ENCODE measurements at regions not wholly inside any gene's neighbourhood (a gene's known extent, or its start where the extent isn't known, plus 50 kb on each side); places are given as distances from the start of the nearest gene placed in this dataset.

DNA sequence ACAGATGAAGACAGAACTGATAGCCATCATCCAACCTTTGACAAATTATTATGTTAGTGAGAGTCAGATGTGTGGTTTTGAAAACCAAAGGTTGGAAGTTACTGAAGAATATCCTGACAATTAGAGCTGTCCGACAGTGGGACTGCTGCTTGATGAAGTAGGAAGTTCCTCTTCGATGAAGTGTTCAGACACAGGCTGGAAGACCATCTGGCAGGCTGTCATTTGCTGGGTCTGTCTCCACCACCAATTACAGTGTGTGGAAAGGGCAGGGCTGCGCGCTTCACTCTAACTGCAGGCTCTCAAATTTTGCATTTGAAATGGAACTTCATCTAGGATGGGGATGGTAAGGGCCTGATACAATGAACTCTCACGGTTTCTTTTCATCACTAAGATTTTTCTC, 313.8 kb downstream of the PIK3C3 start:
- Histone ChIP-seq H3K27ac (ENCODE audit: low read depth, low read length) (no peak overlapping the region), H3K4me3 (ENCODE audit: low read depth, low read length) (no peak overlapping the region)

DNA sequence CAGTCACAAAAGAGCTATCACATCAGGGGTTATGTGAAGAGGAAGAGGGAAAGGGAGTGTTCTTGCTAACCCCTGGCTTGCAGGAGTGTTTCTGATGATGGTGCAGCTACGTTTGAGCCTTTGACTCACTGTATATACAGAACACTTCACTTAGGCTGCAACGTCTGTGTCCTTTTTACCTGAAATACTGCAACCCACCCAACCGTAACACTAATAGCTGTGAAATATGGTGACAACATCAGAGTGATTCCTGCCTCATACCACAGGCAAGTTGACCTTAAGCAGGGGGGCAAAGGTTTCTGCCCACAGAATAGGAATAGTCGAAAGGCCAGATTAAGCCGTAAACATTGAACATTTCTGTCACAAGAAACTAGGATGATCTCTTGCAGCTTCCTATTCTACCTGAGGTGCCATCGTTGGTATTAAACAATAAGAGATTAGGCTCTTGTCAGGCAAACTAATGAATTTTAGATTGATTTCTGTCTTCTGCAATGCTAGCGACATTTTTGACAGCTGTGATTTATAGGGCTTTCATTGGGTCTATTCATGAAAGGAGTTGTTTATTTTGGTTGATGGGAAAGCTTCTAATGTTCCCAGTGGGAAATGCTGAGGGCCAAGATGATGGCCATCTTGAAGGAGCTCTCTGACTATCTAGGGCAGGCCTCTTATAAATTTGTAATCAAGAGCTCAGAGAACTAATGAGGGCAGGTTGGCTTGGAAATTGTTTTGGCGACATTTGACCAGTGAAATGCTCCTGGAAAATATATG, 316.8 kb downstream of the PIK3C3 start:
- no peaks in the 10 kb centered on the region for H3K9me3 ChIP-seq (ENCODE audit: control insufficient read depth, insufficient read depth, low read depth, low read length)
- no peak overlapping the region for H3K9ac ChIP-seq (ENCODE audit: low read length)
- no peak overlapping the region for H3K4me3 ChIP-seq (ENCODE audit: low read depth, low read length)
- no peak overlapping the region for H3K27ac ChIP-seq (ENCODE audit: low read depth, low read length)
- H3K27me3 ChIP-seq (ENCODE audit: control insufficient read depth, insufficient read depth, low read length), result no peaks in the 10 kb centered on the region
- H3K36me3 ChIP-seq (ENCODE audit: control insufficient read depth, insufficient read depth, low read length), result no peaks in the 10 kb centered on the region
- peaks cover 9% of the 10 kb centered on the region for H3K4me1 ChIP-seq (ENCODE audit: control insufficient read depth, insufficient read depth, low read length)

More for the DNA sequence above, 313.8 kb downstream of the PIK3C3 start:
- Histone ChIP-seq H3K9ac (ENCODE audit: low read length) (no peak overlapping the region), H3K9me3 (ENCODE audit: control insufficient read depth, insufficient read depth, low read depth, low read length) (no peaks in the 10 kb centered on the region), H3K4me1 (ENCODE audit: control insufficient read depth, insufficient read depth, low read length) (no peaks in the 10 kb centered on the region; the same call in 1 of the 2 replicates), H3K27me3 (ENCODE audit: control insufficient read depth, insufficient read depth, low read length) (no peaks in the 10 kb centered on the region), H3K36me3 (ENCODE audit: control insufficient read depth, insufficient read depth, low read length) (no peaks in the 10 kb centered on the region)

DNA sequence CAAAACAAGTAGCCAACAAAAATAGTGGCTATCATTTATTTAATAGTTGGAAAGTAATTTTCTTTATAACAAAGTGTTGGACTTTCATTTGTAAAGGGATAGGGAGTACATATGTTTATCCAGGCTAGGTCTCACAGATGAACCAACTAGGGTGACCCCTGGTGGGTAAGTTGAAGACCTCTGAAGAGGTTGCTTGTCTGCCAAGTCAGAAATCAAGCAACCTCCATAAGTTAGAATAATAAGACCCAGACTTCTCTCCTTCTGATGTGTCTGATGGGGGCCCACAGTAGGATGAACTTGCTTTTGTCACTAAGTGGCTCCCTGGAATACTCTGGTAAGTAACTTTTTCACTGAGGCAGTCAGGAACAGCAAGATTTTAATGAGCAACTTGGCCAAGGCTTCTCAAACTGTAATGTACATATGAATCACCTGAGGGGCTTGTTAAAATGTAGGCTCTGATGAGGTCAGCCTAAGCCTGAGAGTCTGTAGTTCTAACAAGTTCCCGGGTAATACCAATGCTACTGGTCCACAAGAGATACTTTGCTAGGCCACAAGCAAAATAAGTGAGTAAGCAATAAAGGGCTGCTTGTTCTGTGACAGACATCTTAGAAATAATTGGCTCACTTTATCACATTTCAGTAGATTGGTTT, 319.6 kb downstream of the PIK3C3 start:
- Histone ChIP-seq H3K9me3 (ENCODE audit: control insufficient read depth, insufficient read depth, low read depth, low read length) (no peaks in the 10 kb centered on the region), H3K4me3 (ENCODE audit: low read depth, low read length) (no peak overlapping the region), H3K27me3 (ENCODE audit: control insufficient read depth, insufficient read depth, low read length) (no peaks in the 10 kb centered on the region), H3K4me1 (ENCODE audit: control insufficient read depth, insufficient read depth, low read length) (peaks cover 9% of the 10 kb centered on the region), H3K9ac (ENCODE audit: low read length) (no peak overlapping the region), H3K36me3 (ENCODE audit: control insufficient read depth, insufficient read depth, low read length) (no peaks in the 10 kb centered on the region), H3K27ac (ENCODE audit: low read depth, low read length) (no peak overlapping the region)

- H3K9ac ChIP-seq (ENCODE audit: low read length), result no peak overlapping the region
- H3K27ac ChIP-seq (ENCODE audit: low read depth, low read length), result no peak overlapping the region
- peaks cover 9% of the 10 kb centered on the region for H3K4me1 ChIP-seq (ENCODE audit: control insufficient read depth, insufficient read depth, low read length)
- H3K4me3 ChIP-seq (ENCODE audit: low read depth, low read length), result no peak overlapping the region
- H3K9me3 ChIP-seq (ENCODE audit: control insufficient read depth, insufficient read depth, low read depth, low read length), result no peaks in the 10 kb centered on the region
- no peaks in the 10 kb centered on the region for H3K36me3 ChIP-seq (ENCODE audit: control insufficient read depth, insufficient read depth, low read length)
- no peaks in the 10 kb centered on the region for H3K27me3 ChIP-seq (ENCODE audit: control insufficient read depth, insufficient read depth, low read length)
Measured at GRCh38 chr18:42275138-42275535, 320.1 kb downstream of the PIK3C3 start.

DNA sequence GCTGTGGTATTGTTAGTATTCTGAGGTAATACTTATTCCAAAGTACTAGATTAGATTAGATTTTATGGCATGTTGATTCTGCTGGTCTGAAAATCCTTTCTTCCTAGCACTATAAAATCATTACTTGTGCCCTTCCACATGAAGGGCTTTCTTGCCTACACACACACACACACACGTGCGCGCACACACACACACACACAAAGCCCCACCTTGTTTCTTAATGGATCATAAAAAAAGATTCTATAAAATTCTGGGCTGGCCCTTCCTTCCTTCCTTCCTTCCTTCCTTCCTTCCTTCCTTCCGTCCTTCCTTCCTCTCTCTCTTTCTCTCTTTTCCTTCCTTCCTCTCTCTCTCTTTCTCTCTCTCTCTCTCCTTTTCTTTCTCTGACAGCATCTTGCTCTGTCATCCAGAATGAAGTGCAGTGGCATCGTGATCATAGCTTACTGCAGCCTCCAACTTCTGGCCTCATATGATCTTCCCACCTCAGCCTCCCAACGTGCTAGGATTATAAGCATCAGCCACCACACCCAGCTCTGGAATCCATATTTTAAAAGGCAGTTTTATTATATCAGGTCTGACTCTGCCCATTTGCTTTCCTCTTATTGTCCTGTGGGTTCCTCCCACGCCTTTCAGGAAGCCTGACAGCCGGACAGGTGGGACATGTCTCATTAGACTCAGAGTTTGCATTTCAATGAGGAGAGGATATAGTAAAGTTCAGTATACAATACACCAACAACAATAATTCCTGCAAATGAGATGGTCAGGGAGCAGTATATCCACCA, 321.1 kb downstream of the PIK3C3 start:
- H3K4me3 ChIP-seq (ENCODE audit: low read depth, low read length), result no peak overlapping the region
- H3K9ac ChIP-seq (ENCODE audit: low read length), result no peak overlapping the region
- H3K27ac ChIP-seq (ENCODE audit: low read depth, low read length), result no peak overlapping the region
- H3K9me3 ChIP-seq (ENCODE audit: control insufficient read depth, insufficient read depth, low read depth, low read length), result no peaks in the 10 kb centered on the region
- H3K4me1 ChIP-seq (ENCODE audit: control insufficient read depth, insufficient read depth, low read length), result peaks cover 9% of the 10 kb centered on the region
- no peaks in the 10 kb centered on the region for H3K36me3 ChIP-seq (ENCODE audit: control insufficient read depth, insufficient read depth, low read length)
- H3K27me3 ChIP-seq (ENCODE audit: control insufficient read depth, insufficient read depth, low read length), result no peaks in the 10 kb centered on the region

DNA sequence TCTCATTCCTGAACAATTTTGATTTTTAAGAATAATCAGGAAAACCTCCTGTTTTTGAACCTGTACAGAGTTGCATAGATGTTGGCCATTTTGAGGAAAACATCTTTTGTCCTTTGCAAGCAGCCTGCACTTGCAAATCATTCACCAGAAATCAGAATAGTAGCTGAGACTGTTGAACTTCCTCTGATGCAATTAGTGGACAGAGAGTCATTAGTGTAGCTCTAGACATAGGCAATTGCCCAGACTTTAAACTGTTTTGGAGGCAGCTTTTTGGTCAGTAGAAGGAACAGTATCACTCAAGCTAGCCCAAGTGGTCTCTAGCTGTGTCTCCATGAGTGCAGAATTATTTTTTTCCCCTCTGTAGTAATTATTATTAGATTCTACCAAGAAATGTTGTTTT, 326.1 kb downstream of the PIK3C3 start:
- no peaks in the 10 kb centered on the region for H3K36me3 ChIP-seq (ENCODE audit: control insufficient read depth, insufficient read depth, low read length)
- H3K9ac ChIP-seq (ENCODE audit: low read length), result no peak overlapping the region
- no peaks in the 10 kb centered on the region for H3K9me3 ChIP-seq (ENCODE audit: control insufficient read depth, insufficient read depth, low read depth, low read length)
- H3K27ac ChIP-seq (ENCODE audit: low read depth, low read length), result no peak overlapping the region
- no peaks in the 10 kb centered on the region for H3K27me3 ChIP-seq (ENCODE audit: control insufficient read depth, insufficient read depth, low read length)
- H3K4me1 ChIP-seq (ENCODE audit: control insufficient read depth, insufficient read depth, low read length), result no peaks in the 10 kb centered on the region
- no peak overlapping the region for H3K4me3 ChIP-seq (ENCODE audit: low read depth, low read length)

DNA sequence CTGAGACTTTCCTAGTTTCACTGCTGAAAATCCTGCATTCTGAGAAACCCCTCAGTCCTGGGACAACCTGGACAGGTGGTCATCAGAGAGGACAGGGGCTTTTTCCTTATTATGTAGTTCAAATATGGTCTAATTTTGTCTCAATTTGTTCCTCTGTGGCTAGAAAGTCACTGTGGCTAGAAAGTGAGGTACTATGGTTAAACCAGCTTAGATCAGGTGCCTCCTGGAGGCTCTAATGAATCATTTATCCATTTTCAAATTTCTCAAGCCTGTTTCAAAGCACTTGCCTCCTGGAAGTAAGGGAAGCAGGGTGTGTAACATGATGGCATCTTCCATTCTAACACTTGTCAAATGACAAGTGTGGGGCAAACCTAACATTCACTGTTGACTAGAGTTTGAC, 326.8 kb downstream of the PIK3C3 start:
- H3K27me3 ChIP-seq (ENCODE audit: control insufficient read depth, insufficient read depth, low read length), result no peaks in the 10 kb centered on the region
- no peak overlapping the region for H3K27ac ChIP-seq (ENCODE audit: low read depth, low read length)
- H3K4me3 ChIP-seq (ENCODE audit: low read depth, low read length), result no peak overlapping the region
- H3K36me3 ChIP-seq (ENCODE audit: control insufficient read depth, insufficient read depth, low read length), result no peaks in the 10 kb centered on the region
- H3K9me3 ChIP-seq (ENCODE audit: control insufficient read depth, insufficient read depth, low read depth, low read length), result no peaks in the 10 kb centered on the region
- no peak overlapping the region for H3K9ac ChIP-seq (ENCODE audit: low read length)
- H3K4me1 ChIP-seq (ENCODE audit: control insufficient read depth, insufficient read depth, low read length), result no peaks in the 10 kb centered on the region

- Histone ChIP-seq H3K4me3 (ENCODE audit: low read depth, low read length) (no peak overlapping the region), H3K4me1 (ENCODE audit: control insufficient read depth, insufficient read depth, low read length) (no peaks in the 10 kb centered on the region), H3K27ac (ENCODE audit: low read depth, low read length) (no peak overlapping the region), H3K9me3 (ENCODE audit: control insufficient read depth, insufficient read depth, low read depth, low read length) (no peaks in the 10 kb centered on the region), H3K27me3 (ENCODE audit: control insufficient read depth, insufficient read depth, low read length) (no peaks in the 10 kb centered on the region), H3K9ac (ENCODE audit: low read length) (no peak overlapping the region), H3K36me3 (ENCODE audit: control insufficient read depth, insufficient read depth, low read length) (no peaks in the 10 kb centered on the region)
Measured at GRCh38 chr18:42287047-42287446, 332.0 kb downstream of the PIK3C3 start.

DNA sequence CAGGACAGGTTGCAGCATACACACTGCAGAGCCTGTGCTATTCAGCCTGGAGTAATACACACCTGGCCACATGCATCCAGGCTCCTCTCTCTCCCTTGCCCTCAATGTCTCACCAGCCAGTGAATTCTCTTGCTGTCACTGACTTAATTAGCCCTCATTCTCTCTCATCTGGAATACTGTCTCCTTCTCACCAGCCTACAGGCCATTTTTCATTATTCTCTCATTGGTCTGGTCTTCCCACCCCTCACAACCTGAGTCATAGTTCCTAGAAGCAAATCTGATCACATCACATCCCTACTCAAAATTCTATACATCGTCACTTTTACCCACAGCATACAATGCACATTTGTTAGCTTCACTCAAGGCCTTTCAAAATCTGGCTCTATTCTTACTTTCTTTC, 333.1 kb downstream of the PIK3C3 start:
- Histone ChIP-seq H3K9me3 (ENCODE audit: control insufficient read depth, insufficient read depth, low read depth, low read length) (0 out of 2 replicates have a peak, but pooled peaks cover 3% of the 10 kb centered on the region), H3K27ac (ENCODE audit: low read depth, low read length) (no peak overlapping the region), H3K4me1 (ENCODE audit: control insufficient read depth, insufficient read depth, low read length) (no peaks in the 10 kb centered on the region), H3K4me3 (ENCODE audit: low read depth, low read length) (no peak overlapping the region), H3K27me3 (ENCODE audit: control insufficient read depth, insufficient read depth, low read length) (no peaks in the 10 kb centered on the region), H3K36me3 (ENCODE audit: control insufficient read depth, insufficient read depth, low read length) (no peaks in the 10 kb centered on the region), H3K9ac (ENCODE audit: low read length) (no peak overlapping the region)

DNA sequence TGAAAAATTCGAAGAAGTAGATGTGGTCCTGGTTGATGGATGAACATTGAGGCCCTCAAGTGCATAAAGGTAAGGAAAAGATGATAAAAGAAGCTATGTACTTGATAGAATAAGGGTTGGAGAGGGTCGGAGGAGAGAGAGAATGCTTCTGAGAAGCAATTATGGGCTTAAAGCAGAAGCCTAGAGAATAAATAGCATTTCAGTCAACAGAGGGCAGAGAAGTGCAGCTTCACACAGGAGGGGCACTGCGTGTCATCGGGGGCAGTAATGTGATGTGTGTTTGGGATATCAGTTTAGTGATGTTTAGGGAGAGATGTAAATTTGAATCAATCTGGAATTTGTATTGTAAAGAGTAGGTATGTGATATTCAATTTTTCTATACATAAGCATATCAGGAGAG, 334.5 kb downstream of the PIK3C3 start:
- Histone ChIP-seq H3K4me1 (ENCODE audit: control insufficient read depth, insufficient read depth, low read length) (no peaks in the 10 kb centered on the region), H3K36me3 (ENCODE audit: control insufficient read depth, insufficient read depth, low read length) (no peaks in the 10 kb centered on the region), H3K9ac (ENCODE audit: low read length) (no peak overlapping the region), H3K27ac (ENCODE audit: low read depth, low read length) (no peak overlapping the region), H3K4me3 (ENCODE audit: low read depth, low read length) (no peak overlapping the region), H3K9me3 (ENCODE audit: control insufficient read depth, insufficient read depth, low read depth, low read length) (0 out of 2 replicates have a peak, but pooled peaks cover 3% of the 10 kb centered on the region), H3K27me3 (ENCODE audit: control insufficient read depth, insufficient read depth, low read length) (no peaks in the 10 kb centered on the region)
